ENCODE measurements at regions not wholly inside any gene's neighbourhood (a gene's known extent, or its start where the extent isn't known, plus 50 kb on each side); places are given as distances from the start of the nearest gene placed in this dataset.

GRCh38 chr13:34546344-34547250, 395.5 kb upstream of the NBEA start:
- no peak for DNase-seq (ENCODE audit: low read depth in 2 of 2)

- DNase-seq (ENCODE audit: low read depth in 2 of 2), result no peak
These were observed 394.1 kb upstream of the NBEA start for GRCh38 chr13:34547929-34548328.

- DNase-seq (ENCODE audit: low read depth in 2 of 2), result no peak
These were observed 388.7 kb upstream of the NBEA start for GRCh38 chr13:34553376-34553775.

GRCh38 chr13:34555988-34556387, 386.1 kb upstream of the NBEA start:
- no peak for DNase-seq (ENCODE audit: low read depth in 2 of 2)

GRCh38 chr13:34561033-34561432, 381.0 kb upstream of the NBEA start:
- no peak for DNase-seq (ENCODE audit: low read depth in 2 of 2)

GRCh38 chr13:34567597-34567996, 374.5 kb upstream of the NBEA start:
- DNase-seq (ENCODE audit: low read depth in 2 of 2), result no peak

GRCh38 chr13:34570698-34571353, 371.2 kb upstream of the NBEA start:
- DNase-seq (ENCODE audit: low read depth in 2 of 2), result no peak

GRCh38 chr13:34571716-34572115, 370.4 kb upstream of the NBEA start:
- DNase-seq (ENCODE audit: low read depth in 2 of 2), result no peak

GRCh38 chr13:34577051-34577450, 365.0 kb upstream of the NBEA start:
- no peak for DNase-seq (ENCODE audit: low read depth in 2 of 2)

GRCh38 chr13:34578471-34578870, 363.6 kb upstream of the NBEA start:
- DNase-seq (ENCODE audit: low read depth in 2 of 2), result no peak

GRCh38 chr13:34578917-34579316, 363.2 kb upstream of the NBEA start:
- no peak for DNase-seq (ENCODE audit: low read depth in 2 of 2)

GRCh38 chr13:34583181-34583580, 358.9 kb upstream of the NBEA start:
- DNase-seq (ENCODE audit: low read depth in 2 of 2), result no peak

- DNase-seq (ENCODE audit: low read depth in 2 of 2), result no peak
These were observed 354.5 kb upstream of the NBEA start for GRCh38 chr13:34587576-34587975.

GRCh38 chr13:34588362-34588761, 353.7 kb upstream of the NBEA start:
- no peak for DNase-seq (ENCODE audit: low read depth in 2 of 2)

- DNase-seq (ENCODE audit: low read depth in 2 of 2), result no peak
These were observed 352.5 kb upstream of the NBEA start for GRCh38 chr13:34589581-34589980.

GRCh38 chr13:34591129-34591528, 350.9 kb upstream of the NBEA start:
- DNase-seq (ENCODE audit: low read depth in 2 of 2), result no peak

GRCh38 chr13:34591900-34592529, 350.1 kb upstream of the NBEA start:
- no peak for DNase-seq (ENCODE audit: low read depth in 2 of 2)

- no peak for DNase-seq (ENCODE audit: low read depth in 2 of 2)
These were observed 348.4 kb upstream of the NBEA start for GRCh38 chr13:34593658-34594057.

- DNase-seq (ENCODE audit: low read depth in 2 of 2), result no peak
These were observed 347.6 kb upstream of the NBEA start for GRCh38 chr13:34594507-34594906.

- DNase-seq (ENCODE audit: low read depth in 2 of 2), result no peak
These were observed 333.7 kb upstream of the NBEA start for GRCh38 chr13:34608331-34608730.

GRCh38 chr13:34611671-34612070, 330.4 kb upstream of the NBEA start:
- DNase-seq (ENCODE audit: low read depth in 2 of 2), result no peak

GRCh38 chr13:34617473-34618083, 324.5 kb upstream of the NBEA start:
- no peak for DNase-seq (ENCODE audit: low read depth in 2 of 2)

All from stimulated activated CD4-positive, alpha-beta T cell treated with anti-CD3 and anti-CD28 coated beads, Interleukin-15, amount 100 ng/mL, for 48 hours (primary cell).